ENCODE measurements at regions not wholly inside any gene's neighbourhood (a gene's known extent, or its start where the extent isn't known, plus 50 kb on each side); places are given as distances from the start of the nearest gene placed in this dataset.
"Not testable (repeated sequence)": the region's sequence is repeated elsewhere in the genome, so short reads cannot be mapped to it uniquely, and the experiment has no call there.

- no peak for DNase-seq (ENCODE audit: low read depth in 4 of 4, low spot score in 3 of 4)
These were observed 380.1 kb upstream of the PRR16 start for GRCh38 chr5:120083851-120084542.

DNA sequence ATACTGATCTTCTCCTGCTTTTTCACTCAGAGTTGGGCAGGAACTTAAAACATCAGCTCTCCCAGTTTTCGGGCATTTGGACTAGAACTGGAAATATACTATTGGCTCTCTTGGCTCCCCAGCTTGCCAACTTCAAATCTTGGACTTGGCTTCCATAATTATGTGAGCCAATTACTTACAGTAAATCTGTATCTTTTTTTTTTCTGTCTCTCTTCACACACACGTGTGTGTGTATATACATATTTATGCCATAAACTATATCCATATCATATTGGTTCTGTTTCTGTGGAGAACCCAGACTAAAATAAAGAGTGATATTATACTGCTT lies 379.6 kb upstream of the PRR16 start:
- DNase-seq (ENCODE audit: low read depth in 4 of 4, low spot score in 3 of 4) = no peak

GRCh38 chr5:120086081-120086480 lies 378.0 kb upstream of the PRR16 start:
- DNase-seq (ENCODE audit: low read depth in 4 of 4, low spot score in 3 of 4) = no peak

DNA sequence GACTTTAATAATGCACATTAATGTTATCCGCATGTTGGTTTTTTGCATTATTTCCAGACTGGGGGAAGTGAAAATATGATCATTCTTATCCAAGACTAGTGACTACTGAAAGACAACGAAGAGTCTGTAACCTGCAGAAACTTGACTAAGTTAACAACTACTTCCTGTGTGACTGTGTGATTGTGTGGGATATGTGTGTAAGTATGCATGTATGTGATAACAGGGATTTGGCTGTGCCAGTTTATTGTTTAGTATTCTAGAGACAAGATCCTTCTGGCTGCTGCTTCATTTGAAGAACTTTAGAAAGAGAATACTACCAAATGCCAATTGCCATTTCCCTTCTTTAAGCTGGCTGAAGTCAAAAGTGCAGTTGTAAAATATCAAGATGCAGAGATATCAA lies 375.7 kb upstream of the PRR16 start:
- DNase-seq (ENCODE audit: low read depth in 4 of 4, low spot score in 3 of 4) = no peak

- no peak for DNase-seq (ENCODE audit: low read depth in 4 of 4, low spot score in 3 of 4)
These were observed 375.3 kb upstream of the PRR16 start for GRCh38 chr5:120088836-120089235.

- DNase-seq (ENCODE audit: low read depth in 4 of 4, low spot score in 3 of 4) = no peak
These were observed 372.6 kb upstream of the PRR16 start for GRCh38 chr5:120091376-120091948.

DNA sequence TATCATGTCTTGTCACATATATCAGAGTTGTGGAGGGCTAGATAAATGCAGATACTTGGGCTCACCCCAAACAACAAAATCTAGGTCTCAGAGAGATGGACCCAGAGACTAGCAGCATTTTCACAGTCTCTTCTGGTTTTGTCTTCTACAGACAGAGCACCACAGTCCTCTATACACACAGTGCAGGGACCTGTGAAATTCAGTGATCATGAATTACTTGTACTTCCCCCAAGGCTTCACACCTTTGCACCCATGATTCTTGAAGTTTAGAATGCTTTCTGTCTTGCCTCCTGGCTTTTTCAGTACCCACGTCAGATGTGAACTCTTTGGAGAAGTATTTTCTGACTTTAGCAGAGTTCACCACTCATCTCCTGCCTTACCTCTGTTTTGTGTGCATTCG lies 371.5 kb upstream of the PRR16 start:
- no peak for DNase-seq (ENCODE audit: low read depth in 4 of 4, low spot score in 3 of 4)

DNA sequence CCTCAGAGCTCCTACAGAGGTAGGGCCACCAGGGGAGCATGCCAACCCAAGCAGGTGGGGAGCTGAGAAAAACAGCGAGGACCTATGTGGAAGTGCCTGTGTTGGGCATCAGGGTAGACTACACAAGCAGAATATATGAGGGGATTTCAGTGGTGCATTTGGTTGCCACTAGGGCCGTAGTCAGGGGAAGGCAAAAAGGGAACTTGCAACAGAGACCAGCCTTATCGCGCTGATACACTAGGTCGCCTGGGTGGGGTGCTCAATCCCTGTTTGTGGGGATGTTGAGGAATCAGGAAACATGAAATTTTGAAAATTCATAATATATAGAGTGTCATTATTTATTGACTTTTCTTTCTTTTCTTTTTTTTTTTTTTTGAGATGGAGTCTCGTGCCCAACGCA lies 370.9 kb upstream of the PRR16 start:
- DNase-seq (ENCODE audit: low read depth in 4 of 4, low spot score in 3 of 4) = no peak

- no peak for DNase-seq (ENCODE audit: low read depth in 4 of 4, low spot score in 3 of 4)
These were observed 367.7 kb upstream of the PRR16 start for GRCh38 chr5:120096413-120096812.

- DNase-seq (ENCODE audit: low read depth in 4 of 4, low spot score in 3 of 4) = no peak
These were observed 365.7 kb upstream of the PRR16 start for GRCh38 chr5:120098426-120098825.

GRCh38 chr5:120098902-120099535 lies 365.1 kb upstream of the PRR16 start:
- DNase-seq (ENCODE audit: low read depth in 4 of 4, low spot score in 3 of 4) = no peak

GRCh38 chr5:120101771-120102170 lies 362.3 kb upstream of the PRR16 start:
- DNase-seq (ENCODE audit: low read depth in 4 of 4, low spot score in 3 of 4) = no peak

- no peak for DNase-seq (ENCODE audit: low read depth in 4 of 4, low spot score in 3 of 4)
These were observed 360.6 kb upstream of the PRR16 start for GRCh38 chr5:120103495-120103894.

- DNase-seq (ENCODE audit: low read depth in 4 of 4, low spot score in 3 of 4) = no peak
These were observed 357.1 kb upstream of the PRR16 start for GRCh38 chr5:120106912-120107525.

GRCh38 chr5:120108586-120109248 lies 355.4 kb upstream of the PRR16 start:
- no peak for DNase-seq (ENCODE audit: low read depth in 4 of 4, low spot score in 3 of 4)

DNA sequence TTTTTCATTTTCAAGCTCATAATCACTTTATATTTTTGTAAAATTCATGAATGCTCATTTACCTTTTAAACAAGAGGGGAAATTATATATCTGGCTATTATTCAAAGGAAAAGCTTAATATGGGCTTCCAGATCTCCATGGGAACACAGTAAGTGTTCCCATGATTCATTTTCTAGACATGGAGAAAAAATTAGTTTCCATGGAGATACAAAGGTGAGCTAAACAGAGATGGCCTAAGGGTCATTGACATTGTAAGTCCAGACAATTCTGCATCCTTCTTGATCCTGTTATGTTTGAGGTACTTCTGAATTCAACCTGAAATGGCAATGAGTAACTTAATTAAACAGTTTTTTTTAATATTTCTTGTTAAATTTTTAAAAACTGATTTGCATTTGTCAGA lies 341.4 kb upstream of the PRR16 start:
- no peak for DNase-seq (ENCODE audit: low read depth in 4 of 4, low spot score in 3 of 4)

- no peak for DNase-seq (ENCODE audit: low read depth in 4 of 4, low spot score in 3 of 4)
These were observed 340.1 kb upstream of the PRR16 start for GRCh38 chr5:120124031-120124430.

GRCh38 chr5:120124961-120125360 lies 339.1 kb upstream of the PRR16 start:
- no peak for DNase-seq (ENCODE audit: low read depth in 4 of 4, low spot score in 3 of 4)

- DNase-seq (ENCODE audit: low read depth in 4 of 4, low spot score in 3 of 4) = not testable (repeated sequence)
These were observed 331.8 kb upstream of the PRR16 start for GRCh38 chr5:120132347-120132746.

- no peak for DNase-seq (ENCODE audit: low read depth in 4 of 4, low spot score in 3 of 4)
These were observed 329.2 kb upstream of the PRR16 start for GRCh38 chr5:120134944-120135343.

DNA sequence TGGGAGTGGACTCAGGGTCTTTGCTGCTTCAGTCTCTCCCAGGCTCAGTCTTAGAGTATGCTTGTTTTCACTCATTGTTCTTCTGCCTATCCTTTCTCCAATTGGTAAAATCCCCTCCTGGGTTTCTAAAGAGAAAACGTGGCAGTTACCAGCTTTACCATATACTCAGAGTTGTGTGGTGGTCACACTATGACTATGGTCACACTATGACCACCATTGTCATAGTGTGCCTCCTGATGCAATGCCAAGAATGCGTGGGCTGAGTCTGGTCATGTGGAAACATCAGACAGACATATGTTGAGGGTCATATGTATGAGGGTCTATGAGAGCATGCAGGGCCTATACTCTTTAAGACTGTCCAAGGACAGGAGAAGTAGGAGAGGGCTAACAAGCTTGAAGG lies 326.5 kb upstream of the PRR16 start:
- no peak for DNase-seq (ENCODE audit: low read depth in 4 of 4, low spot score in 3 of 4)

Measured in left renal pelvis (tissue), 4 donors.